HL-60/S4 treated with retinoic acid at 250 ng/mL for 4 days and 3 days (cell line): ENCODE measurements at regions not wholly inside any gene's neighbourhood (a gene's known extent, or its start where the extent isn't known, plus 50 kb on each side); places are given as distances from the start of the nearest gene placed in this dataset.

Experiments
- in situ Hi-C: fragments of 300-500 bp; cut with MboI; formaldehyde crosslinking; loops from 2 replicates; pipeline ENCODE4 v1.7.0; 2022; ENCODE audit warnings: low sequenced_read_pairs

- in situ Hi-C loops = no loop called here
These were observed 157.5 kb downstream of the DLEU7 start for GRCh38 chr13:50685956-50686355.

GRCh38 chr13:50686551-50686950, 156.9 kb downstream of the DLEU7 start:
- in situ Hi-C loops = no loop called here

GRCh38 chr13:50687545-50687944, 155.9 kb downstream of the DLEU7 start:
- in situ Hi-C loops = no loop called here

- in situ Hi-C loops = no loop called here
These were observed 153.5 kb downstream of the DLEU7 start for GRCh38 chr13:50690006-50690405.

- in situ Hi-C loops = no loop called here
These were observed 152.3 kb downstream of the DLEU7 start for GRCh38 chr13:50691176-50691680.

GRCh38 chr13:50691681-50692263, 151.7 kb downstream of the DLEU7 start:
- in situ Hi-C loops = no loop called here

GRCh38 chr13:50692396-50692915, 151.0 kb downstream of the DLEU7 start:
- in situ Hi-C loops = no loop called here

- in situ Hi-C loops = no loop called here
These were observed 149.8 kb downstream of the DLEU7 start for GRCh38 chr13:50693727-50694126.

- in situ Hi-C loops = no loop called here
These were observed 145.5 kb downstream of the DLEU7 start for GRCh38 chr13:50697746-50698539.

GRCh38 chr13:50699874-50700663, 143.4 kb downstream of the DLEU7 start:
- in situ Hi-C loops = no loop called here

GRCh38 chr13:50700664-50701305, 142.7 kb downstream of the DLEU7 start:
- in situ Hi-C loops = no loop called here

- in situ Hi-C loops = no loop called here
These were observed 142.0 kb downstream of the DLEU7 start for GRCh38 chr13:50701469-50701868.

GRCh38 chr13:50706505-50706904, 137.0 kb downstream of the DLEU7 start:
- in situ Hi-C loops = no loop called here

- in situ Hi-C loops = no loop called here
These were observed 135.9 kb downstream of the DLEU7 start for GRCh38 chr13:50707628-50708027.

- in situ Hi-C loops = no loop called here
These were observed 135.0 kb downstream of the DLEU7 start for GRCh38 chr13:50708461-50708860.

GRCh38 chr13:50709058-50709457, 134.4 kb downstream of the DLEU7 start:
- in situ Hi-C loops = no loop called here

- in situ Hi-C loops = no loop called here
These were observed 132.2 kb downstream of the DLEU7 start for GRCh38 chr13:50711131-50711815.

GRCh38 chr13:50711996-50712395, 131.5 kb downstream of the DLEU7 start:
- in situ Hi-C loops = no loop called here

GRCh38 chr13:50712456-50712855, 131.0 kb downstream of the DLEU7 start:
- in situ Hi-C loops = no loop called here

GRCh38 chr13:50712881-50713280, 130.6 kb downstream of the DLEU7 start:
- in situ Hi-C loops = no loop called here
